Spleen (tissue), 11 donors: ENCODE measurements at regions not wholly inside any gene's neighbourhood (a gene's known extent, or its start where the extent isn't known, plus 50 kb on each side); places are given as distances from the start of the nearest gene placed in this dataset.

Experiments
- DNase-seq: peaks from one replicate; pipeline ENCODE4 v3.0.0-alpha.2; 2020
- H3K27ac ChIP-seq, 8 donors: fragments of 200-600 bp; sonication (generic) in 7 of 8; 1 replicate in 4 of 8; 2 replicates in 4 of 8; pipeline versions ENCODE4 v1.5.0 to v1.8.0; 2016 to 2021; ENCODE audit warnings: inconsistent platforms in 4 of 8, mild to moderate bottlenecking in 4 of 8, moderate library complexity in 1 of 8
- H3K27me3 ChIP-seq, 7 donors: fragments of 200-600 bp; sonication (generic) in 6 of 7; replicated peaks in 1 of 7; 1 replicate in 4 of 7; 2 replicates in 3 of 7; pipeline versions ENCODE4 v1.5.0 to v1.8.0; 2016 to 2021; ENCODE audit warnings: inconsistent platforms in 3 of 7, mild to moderate bottlenecking in 1 of 7
- H3K36me3 ChIP-seq, 6 donors: fragments of 200-600 bp; sonication (generic) in 5 of 6; 1 replicate in 4 of 6; 2 replicates in 2 of 6; pipeline versions ENCODE4 v1.5.0 to v1.8.0; 2016 to 2021; ENCODE audit warnings: inconsistent platforms in 2 of 6
- H3K4me1 ChIP-seq, 6 donors: fragments of 200-600 bp; sonication (generic) in 5 of 6; 1 replicate in 3 of 6; 2 replicates in 3 of 6; pipeline versions ENCODE4 v1.5.0 to v1.8.0; 2016 to 2021; ENCODE audit warnings: inconsistent platforms in 3 of 6
- H3K4me3 ChIP-seq, 8 donors: fragments of 200-600 bp; sonication (generic) in 7 of 8; 1 replicate in 4 of 8; 2 replicates in 4 of 8; pipeline versions ENCODE4 v1.5.0 to v1.8.0; 2016 to 2021; ENCODE audit warnings: inconsistent platforms in 4 of 8, mild to moderate bottlenecking in 4 of 8, moderate library complexity in 2 of 8
- H3K9me3 ChIP-seq, 8 donors: fragments of 200-600 bp; sonication (generic) in 7 of 8; 1 replicate in 4 of 8; 2 replicates in 4 of 8; pipeline versions ENCODE4 v1.5.0 to v1.8.0; 2016 to 2021; ENCODE audit warnings: inconsistent platforms in 4 of 8
- CTCF ChIP-seq, 11 experiments: fragments of 200-600 bp in 7 of 11; fragments of 450-650 bp in 4 of 11; sonication (generic) in 4 of 11; IDR thresholded peaks in 8 of 11; conservative IDR thresholded peaks in 3 of 11; 1 replicate in 7 of 11; 2 replicates in 4 of 11; pipeline versions ENCODE4 v1.4.0 to v1.8.0; 2016 to 2021; ENCODE audit warnings: antibody characterized with exemption in 11 of 11, inconsistent platforms in 4 of 11, mild to moderate bottlenecking in 1 of 11
- POLR2A ChIP-seq, 3 donors: fragments of 450-650 bp; IDR thresholded peaks; one replicate each; pipeline ENCODE4 v1.5.1; 2017; ENCODE audit warnings: antibody characterized with exemption in 3 of 3, mild to moderate bottlenecking in 1 of 3
- POLR2AphosphoS5 ChIP-seq, 3 donors: sonication (generic); formaldehyde crosslinking; IDR thresholded peaks; one replicate each; pipeline ENCODE4 v1.5.1; 2017; ENCODE audit warnings: antibody characterized with exemption in 3 of 3
- WGBS, 5 donors: extraction: QIAGEN DNeasy Blood & Tissue Kit in 3 of 5; methylation state at CpG; one replicate each; pipeline versions ENCODE4 v1.1.5 to v1.1.7; 2013 to 2018; 5-methylcytosine and 5-hydroxymethylcytosine counted together
- intact Hi-C: fragments of 100-400 bp; cut with DNase I; formaldehyde crosslinking; loops from one replicate; pipeline ENCODE4 v1.15.0; 2023; ENCODE audit warnings: low total_unique reads
- donor health status: healthy with polysubstance abuse.
- donor health status: DM: no; HTN: no; CAD: no; lungs with moderate emphysema.
- donor health status: DM: no; HTN: no; CAD: no.
- donor health status: Bipolar disorder and iron deficiency.
- donor health status: healthy.
- donor health status: DM: no; HTN: no; CAD: no.
- donor health status: DM: yes; HTN: yes; CAD: no.

GRCh38 chr17:52470553-52470952 is 312.0 kb upstream of the CA10 start:
- Histone ChIP-seq H3K4me1 (no peaks in the 10 kb centered on the region), H3K9me3 (peaks cover 0 to 3% (median under 1%) of the 10 kb centered on the region in 8 donors), H3K27ac (no peak overlapping the region), H3K4me3 (no peak overlapping the region), H3K36me3 (no peaks in the 10 kb centered on the region), H3K27me3 (no peaks in the 10 kb centered on the region)
- intact Hi-C loops: no loop called here
- TF ChIP-seq POLR2AphosphoS5 (IDR thresholded peaks at IDR 0.05) (no peak), POLR2A (IDR thresholded peaks at IDR 0.05) (no peak), CTCF (IDR thresholded peaks at IDR 0.05 in 8 of 11, conservative IDR thresholded peaks at IDR 0.05 in 3 of 11) (no peak)
- 85 to 98% (median 96%) methylated on average over 2 of the region's 2 CpGs for WGBS, 5 donors
- DNase-seq: no peak

GRCh38 chr17:52465407-52465806 is 306.9 kb upstream of the CA10 start:
- Histone ChIP-seq H3K4me3 (no peak overlapping the region), H3K4me1 (no peaks in the 10 kb centered on the region), H3K27ac (no peak overlapping the region), H3K36me3 (no peaks in the 10 kb centered on the region), H3K9me3 (peaks cover 0 to 13% (median 6%) of the 10 kb centered on the region in 8 donors), H3K27me3 (no peaks in the 10 kb centered on the region)
- no peak for DNase-seq
- 49 to 63% (median 58%) methylated on average over 3 of the region's 3 CpGs for WGBS, 5 donors
- intact Hi-C loops: no loop called here
- TF ChIP-seq POLR2AphosphoS5 (IDR thresholded peaks at IDR 0.05) (no peak), POLR2A (IDR thresholded peaks at IDR 0.05) (no peak), CTCF (IDR thresholded peaks at IDR 0.05 in 8 of 11, conservative IDR thresholded peaks at IDR 0.05 in 3 of 11) (no peak)

- intact Hi-C loops: no loop called here
- no peak for DNase-seq
- Histone ChIP-seq H3K9me3 (peaks cover 0 to 7% (median 4%) of the 10 kb centered on the region in 8 donors), H3K4me3 (no peak overlapping the region), H3K4me1 (no peaks in the 10 kb centered on the region), H3K27me3 (no peaks in the 10 kb centered on the region), H3K27ac (no peak overlapping the region), H3K36me3 (no peaks in the 10 kb centered on the region)
- TF ChIP-seq POLR2A (IDR thresholded peaks at IDR 0.05): no peak
- TF ChIP-seq CTCF (IDR thresholded peaks at IDR 0.05 in 8 of 11, conservative IDR thresholded peaks at IDR 0.05 in 3 of 11): no peak
- TF ChIP-seq POLR2AphosphoS5 (IDR thresholded peaks at IDR 0.05): no peak
Measured at GRCh38 chr17:52451294-52451861, 292.9 kb upstream of the CA10 start.

GRCh38 chr17:52442350-52442749 is 283.8 kb upstream of the CA10 start:
- intact Hi-C loops: no loop called here
- DNase-seq: no peak
- H3K4me1 ChIP-seq: no peaks in the 10 kb centered on the region
- H3K27me3 ChIP-seq: no peaks in the 10 kb centered on the region
- WGBS, 5 donors: 78 to 92% (median 82%) methylated on average over 2 of the region's 2 CpGs
- H3K27ac ChIP-seq: no peak overlapping the region
- TF ChIP-seq CTCF (IDR thresholded peaks at IDR 0.05 in 8 of 11, conservative IDR thresholded peaks at IDR 0.05 in 3 of 11) (no peak), POLR2A (IDR thresholded peaks at IDR 0.05) (no peak), POLR2AphosphoS5 (IDR thresholded peaks at IDR 0.05) (no peak)
- H3K9me3 ChIP-seq: peaks cover 0 to 20% (median 0%) of the 10 kb centered on the region in 8 donors
- H3K4me3 ChIP-seq: no peak overlapping the region
- H3K36me3 ChIP-seq: no peaks in the 10 kb centered on the region
